Fibroblast of pulmonary artery (primary cell): ENCODE measurements at regions not wholly inside any gene's neighbourhood (a gene's known extent, or its start where the extent isn't known, plus 50 kb on each side); places are given as distances from the start of the nearest gene placed in this dataset.

Experiments used
- DNase-seq: peaks from one replicate; pipeline ENCODE4 v3.0.0-alpha.2; 2010; ENCODE audit warnings: low read depth
- H3K4me3 ChIP-seq: replicated peaks from 2 replicates; pipeline ENCODE4 v1.5.1; 2011; ENCODE audit warnings: low read depth, mild to moderate bottlenecking, control low read depth, low read length, moderate library complexity
- CTCF ChIP-seq: IDR thresholded peaks from 2 replicates; pipeline ENCODE4 v1.5.1; 2011; ENCODE audit warnings: mild to moderate bottlenecking, control low read depth, low read length, inconsistent platforms; ENCODE audit errors: missing control alignments

DNA sequence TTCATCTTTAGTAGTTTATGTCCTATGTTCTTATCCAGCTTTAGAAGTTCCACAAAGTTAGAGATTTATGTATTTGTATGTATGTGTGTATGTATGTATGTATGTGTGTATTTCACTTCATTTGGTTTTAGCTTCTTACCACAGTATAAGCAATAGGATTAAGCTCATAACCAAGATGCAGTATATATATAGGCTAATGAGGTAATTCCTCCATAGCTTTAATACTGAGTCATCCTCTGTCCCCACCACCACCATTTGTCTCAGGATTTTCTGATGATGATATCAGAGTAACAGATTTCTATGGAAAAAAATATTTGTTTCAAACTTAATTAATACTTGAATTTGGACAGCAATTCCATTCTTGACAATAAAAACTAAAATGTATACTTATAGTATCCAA, 159.2 kb downstream of the SOX11 start:
- no peak for DNase-seq
- TF ChIP-seq CTCF, result no peak
- H3K4me3 ChIP-seq, result no peak overlapping the region

- H3K4me3 ChIP-seq, result no peak overlapping the region
- TF ChIP-seq CTCF, result no peak
- no peak for DNase-seq
Observed at GRCh38 chr2:5854797-5855196, 162.6 kb downstream of the SOX11 start.

- H3K4me3 ChIP-seq, result no peak overlapping the region
- TF ChIP-seq CTCF, result no peak
- no peak for DNase-seq
Observed at GRCh38 chr2:5867056-5867455, 174.9 kb downstream of the SOX11 start.

- TF ChIP-seq CTCF, result no peak
- DNase-seq, result no peak
- H3K4me3 ChIP-seq, result no peak overlapping the region
Observed at GRCh38 chr2:5868931-5869330, 176.7 kb downstream of the SOX11 start.

DNA sequence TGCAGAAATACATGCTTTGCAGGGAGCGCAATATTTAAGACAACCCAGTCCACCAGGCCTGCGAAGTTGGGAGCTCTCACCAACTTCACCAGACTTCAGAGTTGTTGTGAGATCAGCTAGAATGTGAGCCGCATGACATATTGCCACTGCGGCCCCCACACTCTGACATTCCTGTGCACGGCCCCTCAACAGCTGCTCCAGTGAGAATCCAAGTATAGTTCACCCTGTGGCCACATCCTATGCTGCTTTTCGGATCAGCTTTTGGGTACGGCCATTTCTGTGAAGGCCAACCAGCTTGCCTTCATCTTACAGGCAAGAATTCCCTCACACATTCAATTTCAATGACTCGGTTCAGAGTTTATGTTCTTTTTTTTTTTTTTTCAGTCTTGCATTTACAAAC, 177.8 kb downstream of the SOX11 start:
- H3K4me3 ChIP-seq, result no peak overlapping the region
- no peak for DNase-seq
- TF ChIP-seq CTCF, result no peak

- TF ChIP-seq CTCF, result no peak
- no peak overlapping the region for H3K4me3 ChIP-seq
- DNase-seq, result no peak
Observed at GRCh38 chr2:5877360-5877759, 185.2 kb downstream of the SOX11 start.

GRCh38 chr2:5885451-5886173, 193.4 kb downstream of the SOX11 start:
- DNase-seq, result no peak
- H3K4me3 ChIP-seq, result no peak overlapping the region
- TF ChIP-seq CTCF, result no peak
